Cardiac muscle cell (in vitro differentiated cells and primary cell): ENCODE measurements at regions not wholly inside any gene's neighbourhood (a gene's known extent, or its start where the extent isn't known, plus 50 kb on each side); places are given as distances from the start of the nearest gene placed in this dataset.
"Not testable (repeated sequence)": the region's sequence is repeated elsewhere in the genome, so short reads cannot be mapped to it uniquely, and the experiment has no call there.

Source experiments
- DNase-seq, 2 donors: peaks; one replicate each; pipeline versions ENCODE4 v3.0.0 to v3.0.0-alpha.2; 2010 to 2017; ENCODE audit warnings: low read depth in 1 of 2, low spot score in 1 of 2
- H3K27ac ChIP-seq: fragments of 200-600 bp; sonication (generic); 2 replicates; pipeline ENCODE4 v1.5.1; 2016
- H3K27me3 ChIP-seq: fragments of 200-600 bp; sonication (generic); 2 replicates; pipeline ENCODE4 v1.6.0; 2016; ENCODE audit warnings: control low read depth
- H3K36me3 ChIP-seq: fragments of 200-600 bp; sonication (generic); 2 replicates; pipeline ENCODE4 v1.5.1; 2016; ENCODE audit warnings: control low read depth
- H3K4me1 ChIP-seq: fragments of 200-600 bp; sonication (generic); 2 replicates; pipeline ENCODE4 v1.8.1; 2017; ENCODE audit warnings: low read depth, mild to moderate bottlenecking, mixed run types
- H3K4me3 ChIP-seq: fragments of 200-600 bp; sonication (generic); 2 replicates; pipeline ENCODE4 v1.5.1; 2016; ENCODE audit warnings: mild to moderate bottlenecking
- H3K9me3 ChIP-seq: fragments of 200-600 bp; sonication (generic); 2 replicates; pipeline ENCODE4 v1.5.1; 2017; ENCODE audit warnings: low read depth, mild to moderate bottlenecking, control low read depth
- TF ChIP-seq, protein P1 (sequence below): IDR thresholded peaks from 2 replicates; pipeline ENCODE4 v1.5.1; 2012; ENCODE audit warnings: low read depth, mild to moderate bottlenecking, low read length

- H3K4me1 ChIP-seq = no peaks in the 10 kb centered on the region
- H3K4me3 ChIP-seq = no peak overlapping the region
- peaks cover 64% of the 10 kb centered on the region for H3K27me3 ChIP-seq
- no peaks in the 10 kb centered on the region for H3K9me3 ChIP-seq
- H3K27ac ChIP-seq = no peak overlapping the region
- TF ChIP-seq, protein P1, sequence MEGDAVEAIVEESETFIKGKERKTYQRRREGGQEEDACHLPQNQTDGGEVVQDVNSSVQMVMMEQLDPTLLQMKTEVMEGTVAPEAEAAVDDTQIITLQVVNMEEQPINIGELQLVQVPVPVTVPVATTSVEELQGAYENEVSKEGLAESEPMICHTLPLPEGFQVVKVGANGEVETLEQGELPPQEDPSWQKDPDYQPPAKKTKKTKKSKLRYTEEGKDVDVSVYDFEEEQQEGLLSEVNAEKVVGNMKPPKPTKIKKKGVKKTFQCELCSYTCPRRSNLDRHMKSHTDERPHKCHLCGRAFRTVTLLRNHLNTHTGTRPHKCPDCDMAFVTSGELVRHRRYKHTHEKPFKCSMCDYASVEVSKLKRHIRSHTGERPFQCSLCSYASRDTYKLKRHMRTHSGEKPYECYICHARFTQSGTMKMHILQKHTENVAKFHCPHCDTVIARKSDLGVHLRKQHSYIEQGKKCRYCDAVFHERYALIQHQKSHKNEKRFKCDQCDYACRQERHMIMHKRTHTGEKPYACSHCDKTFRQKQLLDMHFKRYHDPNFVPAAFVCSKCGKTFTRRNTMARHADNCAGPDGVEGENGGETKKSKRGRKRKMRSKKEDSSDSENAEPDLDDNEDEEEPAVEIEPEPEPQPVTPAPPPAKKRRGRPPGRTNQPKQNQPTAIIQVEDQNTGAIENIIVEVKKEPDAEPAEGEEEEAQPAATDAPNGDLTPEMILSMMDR = no peak
- no peaks in the 10 kb centered on the region for H3K36me3 ChIP-seq
- no peak for DNase-seq
Measured at GRCh38 chr10:117801691-117802090, 245.1 kb downstream of the RAB11FIP2 start.

DNA sequence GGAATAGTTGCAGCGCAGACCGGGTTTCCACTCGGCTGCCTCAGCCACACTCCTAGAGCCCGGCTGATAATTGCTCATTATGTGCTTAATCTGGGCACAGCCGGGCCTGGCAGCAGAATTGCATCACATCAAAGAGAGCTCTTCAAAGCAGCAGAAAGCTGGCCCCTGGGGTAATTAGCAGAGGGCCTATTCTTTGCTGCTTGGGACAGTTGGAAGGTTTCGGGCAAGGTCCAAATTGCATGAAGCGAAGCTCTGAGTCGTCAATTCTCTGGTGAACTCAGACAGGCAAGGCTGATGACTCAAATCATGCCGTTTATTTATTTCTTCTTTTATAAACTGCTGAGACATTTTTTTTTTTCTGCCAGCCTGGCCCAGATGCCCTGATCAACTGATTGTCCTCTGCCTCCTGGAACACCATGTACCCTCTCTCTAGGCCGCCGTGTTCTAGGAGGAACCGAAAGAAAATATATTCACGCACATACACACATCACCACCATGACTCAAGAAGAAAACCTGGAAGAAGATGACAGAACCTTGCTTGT lies 242.2 kb downstream of the RAB11FIP2 start:
- H3K4me1 ChIP-seq = no peaks in the 10 kb centered on the region

DNA sequence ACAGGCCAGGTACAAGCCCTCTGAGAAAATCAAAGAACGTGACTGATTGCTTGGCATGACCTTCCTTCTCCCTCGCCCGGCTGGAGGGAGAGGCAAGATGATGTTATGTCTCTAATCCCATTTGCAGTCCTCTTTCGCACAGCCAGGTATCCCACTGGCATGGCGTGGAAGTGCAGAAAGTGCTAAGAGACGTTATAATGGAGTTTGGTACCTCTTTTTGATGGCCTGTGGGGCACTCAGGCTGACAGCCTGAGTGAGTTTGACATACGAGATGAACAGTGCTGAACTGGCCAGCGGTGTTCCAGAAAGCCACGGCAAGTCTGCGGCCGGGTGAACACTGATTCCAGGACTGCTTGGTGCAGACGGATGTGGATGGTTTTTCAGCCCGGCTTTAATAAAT lies 241.6 kb downstream of the RAB11FIP2 start:
- peaks cover 78% of the 10 kb centered on the region for H3K27me3 ChIP-seq
- H3K4me3 ChIP-seq = no peak overlapping the region
- H3K4me1 ChIP-seq = no peaks in the 10 kb centered on the region
- H3K27ac ChIP-seq = no peak overlapping the region
- no peaks in the 10 kb centered on the region for H3K9me3 ChIP-seq
- TF ChIP-seq, protein P1 = no peak
- DNase-seq = no peak
- H3K36me3 ChIP-seq = no peaks in the 10 kb centered on the region

More for the DNA sequence above, 242.2 kb downstream of the RAB11FIP2 start:
- DNase-seq = no peak
- H3K36me3 ChIP-seq = no peaks in the 10 kb centered on the region
- no peak overlapping the region for H3K27ac ChIP-seq
- TF ChIP-seq, protein P1 = no peak
- peaks cover 80% of the 10 kb centered on the region for H3K27me3 ChIP-seq
- H3K4me3 ChIP-seq = no peak overlapping the region
- no peaks in the 10 kb centered on the region for H3K9me3 ChIP-seq

DNA sequence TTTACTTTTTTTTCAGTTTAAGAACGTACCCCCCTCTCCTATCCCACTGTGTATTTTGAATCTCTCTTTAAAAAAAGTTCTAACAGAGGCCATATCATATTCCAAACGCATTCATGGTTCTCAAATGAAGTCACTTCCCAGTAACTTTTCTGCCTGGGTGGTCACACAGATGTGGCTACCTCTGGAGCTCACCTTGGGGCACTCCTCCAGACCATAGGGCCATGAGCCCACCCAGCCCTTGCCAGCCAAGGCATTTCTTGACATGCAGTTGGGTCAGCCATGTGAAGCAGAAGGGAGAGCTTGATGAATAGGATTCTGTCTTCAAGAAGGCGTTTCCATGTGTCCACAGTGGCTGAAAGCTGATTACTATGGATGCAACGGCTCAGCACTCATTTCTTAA lies 239.3 kb downstream of the RAB11FIP2 start:
- no peak for DNase-seq
- Histone ChIP-seq H3K9me3 (no peaks in the 10 kb centered on the region), H3K4me3 (no peak overlapping the region), H3K4me1 (no peaks in the 10 kb centered on the region), H3K27me3 (peaks cover 58% of the 10 kb centered on the region), H3K27ac (no peak overlapping the region), H3K36me3 (no peaks in the 10 kb centered on the region)
- TF ChIP-seq, protein P1 = no peak

DNA sequence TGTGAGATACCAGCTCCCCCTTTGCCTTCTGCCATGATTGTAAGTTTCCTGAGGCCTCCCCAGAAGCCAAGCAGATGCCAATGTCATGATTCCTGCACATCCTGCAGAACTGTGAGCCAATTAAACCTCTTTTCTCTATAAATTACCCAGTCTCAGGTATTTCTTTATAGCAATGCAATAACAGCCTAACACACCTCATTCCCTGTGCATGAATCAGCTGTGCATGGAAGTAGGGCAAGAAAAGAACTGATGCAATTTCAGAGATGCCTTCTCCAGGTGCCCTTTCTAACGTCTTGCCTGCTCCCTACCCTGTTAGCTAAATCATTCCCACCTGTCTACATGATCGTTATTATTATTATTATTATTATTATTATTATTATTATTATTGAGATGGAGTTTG lies 230.9 kb downstream of the RAB11FIP2 start:
- not testable (repeated sequence) for H3K4me3 ChIP-seq, H3K36me3 ChIP-seq, H3K9me3 ChIP-seq, DNase-seq, H3K4me1 ChIP-seq, H3K27ac ChIP-seq
- peaks cover 79% of the 10 kb centered on the region for H3K27me3 ChIP-seq

- H3K4me3 ChIP-seq = no peak overlapping the region
- H3K27ac ChIP-seq = no peak overlapping the region
- H3K4me1 ChIP-seq = no peaks in the 10 kb centered on the region
- DNase-seq = no peak
- TF ChIP-seq, protein P1 = no peak
- no peaks in the 10 kb centered on the region for H3K36me3 ChIP-seq
- H3K9me3 ChIP-seq = no peaks in the 10 kb centered on the region
- peaks cover 91% of the 10 kb centered on the region for H3K27me3 ChIP-seq
Measured at GRCh38 chr10:117817116-117817515, 229.6 kb downstream of the RAB11FIP2 start.
